ENCODE measurements at regions not wholly inside any gene's neighbourhood (a gene's known extent, or its start where the extent isn't known, plus 50 kb on each side); places are given as distances from the start of the nearest gene placed in this dataset.

DNA sequence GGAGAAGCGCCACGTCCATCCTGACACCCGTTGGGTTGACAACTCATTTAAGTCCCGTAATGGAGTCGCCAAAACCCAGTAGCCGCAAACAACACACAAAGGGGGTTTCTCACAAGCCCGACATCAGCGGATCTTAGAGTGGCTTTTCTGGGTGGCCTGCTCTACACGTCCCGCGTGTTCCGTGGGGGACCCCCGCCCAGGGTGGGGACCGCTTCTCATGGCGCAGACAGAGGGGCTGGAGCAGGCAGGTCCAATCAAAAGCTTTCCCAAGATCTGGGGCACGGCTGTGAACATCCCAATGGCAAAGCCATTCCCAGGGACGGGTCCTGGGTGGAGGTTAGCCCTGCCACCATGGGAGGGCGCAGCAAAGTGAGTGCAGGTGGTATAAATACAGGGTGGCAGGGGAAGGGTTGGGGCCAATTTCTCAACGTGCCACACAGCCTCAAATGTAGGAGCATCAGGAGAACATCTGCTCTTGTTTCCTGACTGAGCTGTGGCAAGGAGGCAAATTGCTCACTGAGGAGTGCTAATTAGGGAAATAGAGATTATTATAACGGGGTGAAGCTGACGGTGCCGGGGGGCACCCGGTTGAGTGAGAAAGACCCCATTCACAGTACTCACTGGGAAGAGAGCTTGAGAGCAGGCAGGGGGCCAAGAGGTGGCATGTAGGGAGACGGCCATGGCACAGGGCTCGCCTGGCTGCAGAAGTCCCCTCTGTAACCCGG lies 1447.2 kb downstream of the TBC1D22A start:
- TF ChIP-seq, protein P1, sequence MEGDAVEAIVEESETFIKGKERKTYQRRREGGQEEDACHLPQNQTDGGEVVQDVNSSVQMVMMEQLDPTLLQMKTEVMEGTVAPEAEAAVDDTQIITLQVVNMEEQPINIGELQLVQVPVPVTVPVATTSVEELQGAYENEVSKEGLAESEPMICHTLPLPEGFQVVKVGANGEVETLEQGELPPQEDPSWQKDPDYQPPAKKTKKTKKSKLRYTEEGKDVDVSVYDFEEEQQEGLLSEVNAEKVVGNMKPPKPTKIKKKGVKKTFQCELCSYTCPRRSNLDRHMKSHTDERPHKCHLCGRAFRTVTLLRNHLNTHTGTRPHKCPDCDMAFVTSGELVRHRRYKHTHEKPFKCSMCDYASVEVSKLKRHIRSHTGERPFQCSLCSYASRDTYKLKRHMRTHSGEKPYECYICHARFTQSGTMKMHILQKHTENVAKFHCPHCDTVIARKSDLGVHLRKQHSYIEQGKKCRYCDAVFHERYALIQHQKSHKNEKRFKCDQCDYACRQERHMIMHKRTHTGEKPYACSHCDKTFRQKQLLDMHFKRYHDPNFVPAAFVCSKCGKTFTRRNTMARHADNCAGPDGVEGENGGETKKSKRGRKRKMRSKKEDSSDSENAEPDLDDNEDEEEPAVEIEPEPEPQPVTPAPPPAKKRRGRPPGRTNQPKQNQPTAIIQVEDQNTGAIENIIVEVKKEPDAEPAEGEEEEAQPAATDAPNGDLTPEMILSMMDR (conservative IDR thresholded peaks at IDR 0.05; ENCODE audit: low read depth in 2 of 2) = no peak
- TF ChIP-seq POLR2AphosphoS5 (IDR thresholded peaks at IDR 0.05; ENCODE audit: low read depth) (no peak), CREB1 (CRISPR knock-in tag; IDR thresholded peaks at IDR 0.05; ENCODE audit: low read depth) (no peak), EZH2phosphoT487 (IDR thresholded peaks at IDR 0.05; ENCODE audit: unreplicated experiment) (no peak)
- TF ChIP-seq, protein P2, sequence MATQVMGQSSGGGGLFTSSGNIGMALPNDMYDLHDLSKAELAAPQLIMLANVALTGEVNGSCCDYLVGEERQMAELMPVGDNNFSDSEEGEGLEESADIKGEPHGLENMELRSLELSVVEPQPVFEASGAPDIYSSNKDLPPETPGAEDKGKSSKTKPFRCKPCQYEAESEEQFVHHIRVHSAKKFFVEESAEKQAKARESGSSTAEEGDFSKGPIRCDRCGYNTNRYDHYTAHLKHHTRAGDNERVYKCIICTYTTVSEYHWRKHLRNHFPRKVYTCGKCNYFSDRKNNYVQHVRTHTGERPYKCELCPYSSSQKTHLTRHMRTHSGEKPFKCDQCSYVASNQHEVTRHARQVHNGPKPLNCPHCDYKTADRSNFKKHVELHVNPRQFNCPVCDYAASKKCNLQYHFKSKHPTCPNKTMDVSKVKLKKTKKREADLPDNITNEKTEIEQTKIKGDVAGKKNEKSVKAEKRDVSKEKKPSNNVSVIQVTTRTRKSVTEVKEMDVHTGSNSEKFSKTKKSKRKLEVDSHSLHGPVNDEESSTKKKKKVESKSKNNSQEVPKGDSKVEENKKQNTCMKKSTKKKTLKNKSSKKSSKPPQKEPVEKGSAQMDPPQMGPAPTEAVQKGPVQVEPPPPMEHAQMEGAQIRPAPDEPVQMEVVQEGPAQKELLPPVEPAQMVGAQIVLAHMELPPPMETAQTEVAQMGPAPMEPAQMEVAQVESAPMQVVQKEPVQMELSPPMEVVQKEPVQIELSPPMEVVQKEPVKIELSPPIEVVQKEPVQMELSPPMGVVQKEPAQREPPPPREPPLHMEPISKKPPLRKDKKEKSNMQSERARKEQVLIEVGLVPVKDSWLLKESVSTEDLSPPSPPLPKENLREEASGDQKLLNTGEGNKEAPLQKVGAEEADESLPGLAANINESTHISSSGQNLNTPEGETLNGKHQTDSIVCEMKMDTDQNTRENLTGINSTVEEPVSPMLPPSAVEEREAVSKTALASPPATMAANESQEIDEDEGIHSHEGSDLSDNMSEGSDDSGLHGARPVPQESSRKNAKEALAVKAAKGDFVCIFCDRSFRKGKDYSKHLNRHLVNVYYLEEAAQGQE (IDR thresholded peaks at IDR 0.05; ENCODE audit: unreplicated experiment) = no peak
- TF ChIP-seq, protein P3, sequence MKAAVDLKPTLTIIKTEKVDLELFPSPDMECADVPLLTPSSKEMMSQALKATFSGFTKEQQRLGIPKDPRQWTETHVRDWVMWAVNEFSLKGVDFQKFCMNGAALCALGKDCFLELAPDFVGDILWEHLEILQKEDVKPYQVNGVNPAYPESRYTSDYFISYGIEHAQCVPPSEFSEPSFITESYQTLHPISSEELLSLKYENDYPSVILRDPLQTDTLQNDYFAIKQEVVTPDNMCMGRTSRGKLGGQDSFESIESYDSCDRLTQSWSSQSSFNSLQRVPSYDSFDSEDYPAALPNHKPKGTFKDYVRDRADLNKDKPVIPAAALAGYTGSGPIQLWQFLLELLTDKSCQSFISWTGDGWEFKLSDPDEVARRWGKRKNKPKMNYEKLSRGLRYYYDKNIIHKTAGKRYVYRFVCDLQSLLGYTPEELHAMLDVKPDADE (IDR thresholded peaks at IDR 0.05) = no peak

Measured in GM23338 (cell line).